ENCODE measurements at regions not wholly inside any gene's neighbourhood (a gene's known extent, or its start where the extent isn't known, plus 50 kb on each side); places are given as distances from the start of the nearest gene placed in this dataset.

DNA sequence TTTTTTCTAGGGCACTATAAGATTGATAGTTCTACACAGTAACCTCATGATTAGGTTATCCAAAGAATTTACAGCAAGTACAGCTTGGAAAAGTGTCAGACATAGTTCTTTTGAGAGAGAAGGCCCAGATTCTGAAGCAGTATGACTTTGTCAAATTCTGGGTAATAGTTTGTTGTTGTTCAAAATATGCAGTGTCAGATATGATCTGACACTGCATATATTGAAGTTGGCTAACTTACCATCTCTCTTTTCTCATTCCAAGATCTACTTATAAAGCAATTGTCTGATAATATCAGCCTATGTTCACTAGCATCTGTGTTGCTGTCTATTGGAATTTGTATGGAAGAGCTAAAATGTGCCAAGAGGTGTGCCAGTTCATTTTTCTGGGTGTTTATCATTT, 160.1 kb downstream of the CTH start:
- TF ChIP-seq GATA2 (IDR thresholded peaks at IDR 0.05; ENCODE audit: low read depth, low read length), result no peak
- no peak for TF ChIP-seq GATA3 (IDR thresholded peaks at IDR 0.05; ENCODE audit: low read depth, low read length)
